HL-60 (cell line): ENCODE measurements at regions not wholly inside any gene's neighbourhood (a gene's known extent, or its start where the extent isn't known, plus 50 kb on each side); places are given as distances from the start of the nearest gene placed in this dataset.

Experiments
- CTCF ChIP-seq: IDR thresholded peaks from one replicate; pipeline ENCODE4 v1.5.1; 2011; ENCODE audit warnings: low read length, control low read depth, inconsistent platforms; ENCODE audit not compliant: insufficient read depth
- GABPA ChIP-seq: IDR thresholded peaks from 2 replicates; pipeline ENCODE4 v1.6.1; 2012; ENCODE audit warnings: low read depth
- POLR2AphosphoS5 ChIP-seq: IDR thresholded peaks from 2 replicates; pipeline ENCODE4 v1.6.1; 2012; ENCODE audit warnings: low read depth
- SPI1 ChIP-seq: IDR thresholded peaks from 2 replicates; pipeline ENCODE4 v1.6.1; 2012; ENCODE audit warnings: low read depth, mild to moderate bottlenecking, borderline replicate concordance
- TF ChIP-seq, protein P1 (sequence below): IDR thresholded peaks from 2 replicates; pipeline ENCODE4 v1.6.1; 2012; ENCODE audit warnings: low read depth; ENCODE audit not compliant: insufficient replicate concordance

- no peak for TF ChIP-seq CTCF
- TF ChIP-seq GABPA = no peak
- TF ChIP-seq POLR2AphosphoS5 = no peak
- TF ChIP-seq, protein P1, sequence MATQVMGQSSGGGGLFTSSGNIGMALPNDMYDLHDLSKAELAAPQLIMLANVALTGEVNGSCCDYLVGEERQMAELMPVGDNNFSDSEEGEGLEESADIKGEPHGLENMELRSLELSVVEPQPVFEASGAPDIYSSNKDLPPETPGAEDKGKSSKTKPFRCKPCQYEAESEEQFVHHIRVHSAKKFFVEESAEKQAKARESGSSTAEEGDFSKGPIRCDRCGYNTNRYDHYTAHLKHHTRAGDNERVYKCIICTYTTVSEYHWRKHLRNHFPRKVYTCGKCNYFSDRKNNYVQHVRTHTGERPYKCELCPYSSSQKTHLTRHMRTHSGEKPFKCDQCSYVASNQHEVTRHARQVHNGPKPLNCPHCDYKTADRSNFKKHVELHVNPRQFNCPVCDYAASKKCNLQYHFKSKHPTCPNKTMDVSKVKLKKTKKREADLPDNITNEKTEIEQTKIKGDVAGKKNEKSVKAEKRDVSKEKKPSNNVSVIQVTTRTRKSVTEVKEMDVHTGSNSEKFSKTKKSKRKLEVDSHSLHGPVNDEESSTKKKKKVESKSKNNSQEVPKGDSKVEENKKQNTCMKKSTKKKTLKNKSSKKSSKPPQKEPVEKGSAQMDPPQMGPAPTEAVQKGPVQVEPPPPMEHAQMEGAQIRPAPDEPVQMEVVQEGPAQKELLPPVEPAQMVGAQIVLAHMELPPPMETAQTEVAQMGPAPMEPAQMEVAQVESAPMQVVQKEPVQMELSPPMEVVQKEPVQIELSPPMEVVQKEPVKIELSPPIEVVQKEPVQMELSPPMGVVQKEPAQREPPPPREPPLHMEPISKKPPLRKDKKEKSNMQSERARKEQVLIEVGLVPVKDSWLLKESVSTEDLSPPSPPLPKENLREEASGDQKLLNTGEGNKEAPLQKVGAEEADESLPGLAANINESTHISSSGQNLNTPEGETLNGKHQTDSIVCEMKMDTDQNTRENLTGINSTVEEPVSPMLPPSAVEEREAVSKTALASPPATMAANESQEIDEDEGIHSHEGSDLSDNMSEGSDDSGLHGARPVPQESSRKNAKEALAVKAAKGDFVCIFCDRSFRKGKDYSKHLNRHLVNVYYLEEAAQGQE = no peak
- no peak for TF ChIP-seq SPI1
Observed at GRCh38 chr7:126005064-126005463, 1075.4 kb upstream of the POT1 start.
